ENCODE measurements at regions not wholly inside any gene's neighbourhood (a gene's known extent, or its start where the extent isn't known, plus 50 kb on each side); places are given as distances from the start of the nearest gene placed in this dataset.
A peak's percentile ranks its signal among the peaks of the same experiment; 100 is the strongest.

DNA sequence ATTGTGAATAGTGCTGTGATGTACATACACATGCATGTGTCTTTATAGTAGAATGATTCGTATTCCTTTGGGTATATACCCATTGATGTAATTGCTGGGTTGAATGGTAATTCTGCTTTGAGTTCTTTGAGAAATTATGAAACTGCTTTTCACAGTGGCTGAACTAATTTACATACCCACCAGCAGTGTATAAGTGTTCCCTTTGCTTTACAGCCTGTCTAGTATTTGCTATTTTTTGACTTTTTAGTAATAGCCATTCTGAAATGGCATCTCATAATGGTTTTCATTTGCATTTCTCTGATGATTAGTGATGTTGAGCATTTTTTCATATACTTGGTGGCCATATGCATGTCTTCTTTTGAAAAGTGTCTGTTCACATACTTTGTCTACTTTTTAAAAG lies 54.5 kb upstream of the FAM78B start:
- no peak for DNase-seq

GRCh38 chr1:166233750-166234366 lies 67.1 kb upstream of the FAM78B start:
- DNase-seq: no peak

GRCh38 chr1:166235728-166236127 lies 68.9 kb upstream of the FAM78B start:
- DNase-seq: no peak

GRCh38 chr1:166237675-166238074 lies 70.9 kb upstream of the FAM78B start:
- DNase-seq: no peak

- DNase-seq: no peak
These were observed 86.4 kb upstream of the FAM78B start for GRCh38 chr1:166253076-166253779.

DNA sequence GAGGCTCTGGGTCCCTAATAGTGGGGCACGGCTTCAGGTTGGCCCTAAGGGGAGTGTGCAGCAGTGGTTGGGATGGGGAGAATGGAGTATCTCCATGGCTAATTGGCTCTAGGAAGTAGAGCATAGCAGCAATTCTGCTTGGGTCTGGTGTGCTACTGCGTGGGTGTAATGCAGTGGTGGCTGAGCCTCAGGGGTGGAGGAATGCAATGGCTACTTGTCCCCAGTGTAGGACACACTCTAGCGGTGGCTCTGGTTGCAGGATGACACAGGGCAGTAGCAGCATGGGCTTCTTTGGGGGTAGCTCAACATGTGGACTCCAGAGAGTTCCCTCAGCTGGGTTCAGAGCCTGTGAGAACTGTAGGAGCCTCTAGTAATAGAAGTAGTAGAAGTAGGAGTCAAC lies 91.2 kb upstream of the FAM78B start:
- DNase-seq: no peak

GRCh38 chr1:166261511-166261910 lies 94.7 kb upstream of the FAM78B start:
- peak in 1 of 58 donors; percentile 1 for DNase-seq

GRCh38 chr1:166270476-166271150 lies 103.8 kb upstream of the FAM78B start:
- no peak for DNase-seq

DNA sequence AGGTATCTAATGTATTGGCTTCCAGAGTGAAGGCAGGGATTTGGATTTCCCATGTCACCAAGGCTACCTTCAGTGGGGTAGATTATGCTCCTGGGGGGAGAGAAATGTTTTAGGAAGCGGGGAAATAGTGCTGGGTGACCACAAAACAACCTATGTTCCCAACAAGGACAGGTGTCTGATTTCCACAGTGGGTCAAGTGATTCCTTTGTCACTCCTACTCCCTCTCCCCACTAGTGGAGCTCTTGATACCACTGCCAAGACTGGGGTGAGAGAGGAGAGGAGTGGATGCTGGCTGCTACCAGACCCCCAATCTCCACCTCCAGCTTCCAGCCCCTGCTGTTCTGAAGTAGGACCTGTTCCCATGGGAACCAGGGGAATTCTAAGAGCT lies 104.3 kb upstream of the FAM78B start:
- DNase-seq: no peak

DNA sequence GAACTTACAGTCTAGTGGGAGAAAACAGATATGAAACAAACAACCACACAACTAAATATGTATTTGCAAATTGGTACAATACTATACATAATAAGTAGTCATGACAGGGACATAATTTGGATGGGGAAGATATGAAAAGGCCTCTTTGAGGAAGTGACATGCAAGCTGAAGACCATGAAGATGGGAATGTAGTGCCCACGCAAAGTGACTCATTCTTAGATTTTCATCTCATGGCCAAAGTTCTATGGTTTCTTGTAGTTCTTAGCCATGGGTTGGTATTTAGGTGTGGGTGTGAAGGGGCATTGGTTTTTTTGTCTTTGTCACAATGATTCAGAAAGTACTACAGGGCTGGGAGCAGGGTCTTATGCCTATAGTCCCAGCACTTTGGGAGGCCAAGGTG lies 105.4 kb upstream of the FAM78B start:
- no peak for DNase-seq

DNA sequence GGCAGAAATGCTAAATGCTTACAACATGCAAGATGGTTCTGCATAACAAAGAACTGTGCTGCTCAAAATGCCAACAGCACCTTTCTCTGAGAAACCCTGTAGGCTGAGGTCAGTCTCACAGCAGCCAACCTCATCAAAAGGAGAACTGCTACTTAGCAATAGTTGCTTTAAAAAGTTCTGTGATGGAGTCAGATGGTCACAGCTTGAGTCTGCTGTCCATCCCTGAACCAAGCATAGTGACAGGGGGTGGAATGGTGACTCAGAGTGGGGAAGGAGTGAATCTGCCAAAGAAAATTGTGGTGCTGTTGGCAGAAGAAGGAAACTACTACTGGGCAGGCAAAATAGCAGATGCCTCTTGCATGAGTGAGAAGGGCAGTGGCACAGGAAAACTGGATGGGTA lies 106.0 kb upstream of the FAM78B start:
- peak in 8 of 58 donors; percentile 3 to 18 (median 8) for DNase-seq

GRCh38 chr1:166273618-166274017 lies 106.8 kb upstream of the FAM78B start:
- DNase-seq: no peak

GRCh38 chr1:166282391-166283137 lies 115.8 kb upstream of the FAM78B start:
- DNase-seq: no peak

DNA sequence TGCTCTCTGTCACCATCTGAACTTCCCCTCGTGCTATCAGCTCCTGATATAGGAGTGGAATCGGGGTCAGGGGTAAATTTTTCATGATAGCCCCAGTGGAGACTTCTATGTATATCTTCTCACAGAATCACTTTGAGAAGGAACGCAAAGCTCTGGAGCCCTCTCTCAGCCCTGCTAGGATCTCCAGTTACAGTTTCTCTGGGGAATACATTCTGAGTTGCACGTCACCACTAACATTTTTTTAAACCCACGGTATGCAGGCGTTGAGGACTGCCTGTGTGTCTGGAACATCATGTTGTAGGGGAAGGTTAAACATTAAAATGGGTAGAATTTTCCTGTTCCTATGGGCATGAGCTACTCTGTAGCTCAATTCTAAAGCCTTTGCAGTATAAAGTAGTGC lies 116.4 kb upstream of the FAM78B start:
- DNase-seq: no peak

- DNase-seq: no peak
These were observed 116.8 kb upstream of the FAM78B start for GRCh38 chr1:166283600-166283999.

- no peak for DNase-seq
These were observed 122.7 kb upstream of the FAM78B start for GRCh38 chr1:166289309-166290050.

GRCh38 chr1:166295656-166296055 lies 128.9 kb upstream of the FAM78B start:
- no peak for DNase-seq

- no peak for DNase-seq
These were observed 131.2 kb upstream of the FAM78B start for GRCh38 chr1:166297993-166298392.

GRCh38 chr1:166300767-166301166 lies 134.0 kb upstream of the FAM78B start:
- no peak for DNase-seq

DNA sequence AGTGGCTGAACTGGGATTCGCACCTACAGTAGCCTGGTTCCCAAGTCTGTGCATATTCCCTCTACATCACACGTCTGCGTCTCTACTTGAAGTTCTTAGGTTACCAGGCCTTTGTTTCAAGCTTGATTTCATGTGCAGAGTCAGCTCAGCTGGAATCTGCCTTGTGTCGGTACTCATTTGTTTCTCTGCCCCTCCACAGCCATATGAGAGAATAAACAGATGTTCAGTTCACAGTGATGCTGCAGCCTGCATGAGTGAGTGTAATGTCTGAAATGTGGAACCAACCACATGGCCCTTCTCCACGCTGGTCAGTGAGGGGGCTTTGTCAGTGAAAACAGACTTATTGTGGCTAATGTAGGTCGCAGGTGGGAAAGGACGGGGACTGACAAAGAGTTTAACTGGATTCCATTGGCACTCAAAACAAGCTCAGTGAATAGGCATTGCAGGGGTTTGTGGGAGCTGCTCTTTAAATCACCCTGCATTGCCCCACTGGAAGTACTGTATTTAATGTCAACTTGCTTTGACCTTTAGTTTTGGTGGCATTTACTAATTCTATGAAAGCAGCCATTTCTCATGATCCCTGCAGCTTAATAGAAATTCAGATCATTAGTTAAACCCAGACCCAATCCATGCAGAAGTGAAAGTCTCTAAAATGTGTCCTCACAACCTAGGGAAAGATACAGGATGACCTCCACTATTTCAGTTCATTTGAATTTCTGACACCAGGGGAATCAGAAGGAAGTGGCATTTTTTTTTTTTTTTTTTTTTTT lies 136.4 kb upstream of the FAM78B start:
- DNase-seq: no peak

DNA sequence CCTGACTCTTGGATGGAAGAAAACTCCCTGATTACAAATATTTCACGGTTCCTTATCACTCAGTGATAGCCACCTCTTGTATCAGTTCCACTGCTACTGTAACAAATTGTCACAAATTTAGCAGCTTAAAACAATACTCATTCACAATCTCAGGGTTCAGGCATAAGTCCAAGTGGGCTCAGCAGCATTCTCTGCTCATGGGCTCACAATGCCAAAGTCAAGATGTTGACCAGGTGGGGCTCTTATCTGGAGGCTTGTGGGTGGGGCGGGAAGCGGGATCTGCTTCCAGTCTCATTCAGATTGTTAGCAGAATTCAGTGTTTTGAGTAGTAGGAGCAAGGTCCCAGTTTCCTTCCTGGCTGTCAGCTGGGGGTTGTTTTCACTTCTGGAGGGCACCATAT lies 137.3 kb upstream of the FAM78B start:
- DNase-seq: no peak

Measured in anterior cingulate cortex (tissue), 58 donors.